K562 (cell line): ENCODE measurements at regions not wholly inside any gene's neighbourhood (a gene's known extent, or its start where the extent isn't known, plus 50 kb on each side); places are given as distances from the start of the nearest gene placed in this dataset.

Experiments used
- ATAC-seq: fragments of 200-7000 bp; cut with Tn5 transposase; 3 replicates; pipeline ENCODE4 v1.9.1; 2020; ENCODE audit warnings: moderate library complexity
- BruUV-seq: library from RNA; stranded (reverse); fragments of 400-500 nt; replicated peaks from 2 replicates; lab custom pipeline; 2021; lab: Mats Ljungman, UMichigan
- CTCF ChIA-PET: fragments of 300-600 bp; formaldehyde crosslinking; extraction: SDS; loops from one replicate; lab custom pipeline; 2021; ENCODE audit warnings: low intra/inter-chr PET ratio; lab: Yijun Ruan, JAX
- POLR2A ChIA-PET: fragments of 300-600, 350-650 bp; sonication (Branson Sonifier 250); formaldehyde crosslinking; extraction: SDS; loops from one replicate; lab custom pipeline; 2021; ENCODE audit warnings: antibody characterized with exemption, inconsistent platforms; lab: Yijun Ruan, JAX
- DNase-seq, 4 experiments: peaks; one replicate each; pipeline versions ENCODE4 v3.0.0 to v3.0.0-alpha.2; 2011 to 2018; ENCODE audit warnings: low spot score in 3 of 4, mixed read lengths in 3 of 4; ENCODE audit errors: extremely low read depth in 1 of 4
- FAIRE-seq: peaks from 2 replicates; lab custom pipeline; 2011; peaks lifted over from hg19 to GRCh38; lab: Jason Lieb, UNC
- H2AFZ ChIP-seq: 2 replicates; pipeline ENCODE4 v1.6.0; 2011; ENCODE audit warnings: low read depth, low read length, control low read depth, inconsistent platforms
- H3K27ac ChIP-seq: fragments of 200-600 bp; 3 replicates; pipeline ENCODE4 v1.8.0; 2011; ENCODE audit warnings: low read depth, mild to moderate bottlenecking, control low read depth, inconsistent platforms, low read length, moderate library complexity, mixed read lengths; ENCODE audit errors: extremely low read depth
- H3K27me3 ChIP-seq, 2 experiments: fragments of 300-600 bp in 1 of 2; 2 replicates in 1 of 2; 3 replicates in 1 of 2; pipeline versions ENCODE4 v1.6.0 to v1.8.0; 2011; ENCODE audit warnings: inconsistent platforms in 2 of 2, low read length in 2 of 2, mild to moderate bottlenecking in 1 of 2, mixed read lengths in 1 of 2, moderate library complexity in 1 of 2; ENCODE audit not compliant: control insufficient read depth in 2 of 2, insufficient read depth in 2 of 2
- H3K36me3 ChIP-seq: fragments of 300-600 bp; 3 replicates; pipeline ENCODE4 v1.8.0; 2011; ENCODE audit warnings: mild to moderate bottlenecking, low read length, inconsistent platforms; ENCODE audit not compliant: control insufficient read depth, insufficient read depth
- H3K4me1 ChIP-seq, 2 experiments: fragments of 200-600 bp in 1 of 2; replicated peaks in 1 of 2; 2 replicates in 1 of 2; 3 replicates in 1 of 2; pipeline versions ENCODE4 v1.5.1 to v1.8.0; 2011; ENCODE audit warnings: inconsistent platforms in 2 of 2, low read length in 2 of 2, mild to moderate bottlenecking in 1 of 2, mixed read lengths in 1 of 2, moderate library complexity in 1 of 2; ENCODE audit not compliant: control insufficient read depth in 2 of 2, insufficient read depth in 2 of 2
- H3K4me2 ChIP-seq: 2 replicates; pipeline ENCODE4 v1.6.1; 2011; ENCODE audit warnings: low read length, control low read depth, inconsistent platforms, mixed read lengths; ENCODE audit not compliant: insufficient read depth
- H3K4me3 ChIP-seq: fragments of 200-600 bp; sonication (generic), shearing (Covaris generic); 2 replicates; pipeline ENCODE4 v1.5.1; 2016; ENCODE audit warnings: control low read depth, inconsistent platforms
- H3K79me2 ChIP-seq: fragments of 200-600 bp; 3 replicates; pipeline ENCODE4 v1.8.0; 2011; ENCODE audit warnings: low read length, inconsistent platforms; ENCODE audit not compliant: control insufficient read depth, insufficient read depth
- H3K9ac ChIP-seq, 2 experiments: 2 replicates each; pipeline versions ENCODE4 v1.6.0 to v1.6.1; 2011; ENCODE audit warnings: low read depth in 2 of 2, low read length in 2 of 2, control low read depth in 1 of 2, inconsistent platforms in 1 of 2, mild to moderate bottlenecking in 1 of 2, mixed read lengths in 1 of 2; ENCODE audit not compliant: insufficient read depth in 1 of 2
- H3K9me1 ChIP-seq: one replicate; pipeline ENCODE4 v1.6.0; 2011; ENCODE audit warnings: inconsistent platforms, mild to moderate bottlenecking, low read length, moderate library complexity; ENCODE audit not compliant: control insufficient read depth, insufficient read depth
- H3K9me3 ChIP-seq: replicated peaks from 2 replicates; pipeline ENCODE4 v1.5.1; 2011; ENCODE audit warnings: low read depth, low read length, inconsistent platforms; ENCODE audit not compliant: control insufficient read depth, insufficient read depth
- H4K20me1 ChIP-seq: replicated peaks from 2 replicates; pipeline ENCODE4 v1.6.1; 2011; ENCODE audit warnings: low read length, inconsistent platforms, mixed read lengths; ENCODE audit not compliant: control insufficient read depth, insufficient read depth
- ARID2 ChIP-seq: fragments of 450-650 bp; IDR thresholded peaks from 2 replicates; pipeline ENCODE4 v1.6.1; 2017; ENCODE audit warnings: antibody characterized with exemption, mild to moderate bottlenecking
- CAMTA2 ChIP-seq: fragments of 250-450 bp; sonication (Bioruptor Pico); conservative IDR thresholded peaks from 2 replicates; pipeline ENCODE4 v1.5.1; 2022
- CHCHD3 ChIP-seq: fragments of 250-450 bp; sonication (Bioruptor Pico); IDR thresholded peaks from 2 replicates; pipeline ENCODE4 v2.1.2; 2022; ENCODE audit warnings: mild to moderate bottlenecking
- CLOCK ChIP-seq: fragments of 250-450 bp; sonication (Bioruptor Pico); IDR thresholded peaks from 2 replicates; pipeline ENCODE4 v1.4.0; 2020; ENCODE audit warnings: mild to moderate bottlenecking, moderate library complexity, borderline replicate concordance
- CXXC5 ChIP-seq: fragments of 250-450 bp; sonication (Bioruptor Pico); IDR thresholded peaks from 2 replicates; pipeline ENCODE4 v1.8.0; 2022; ENCODE audit warnings: inconsistent platforms, mild to moderate bottlenecking, moderate library complexity
- NEUROD1 ChIP-seq: fragments of 150-350 bp; IDR thresholded peaks from 2 replicates; pipeline ENCODE4 v1.6.1; 2014; ENCODE audit warnings: borderline replicate concordance, low read length, low read depth; ENCODE audit not compliant: partially characterized antibody
- RAD21 ChIP-seq, 2 experiments: fragments of 250-450 bp in 1 of 2; fragments of 450-650 bp in 1 of 2; sonication (Bioruptor Pico) in 1 of 2; formaldehyde crosslinking in 1 of 2; IDR thresholded peaks in 1 of 2; conservative IDR thresholded peaks in 1 of 2; 2 replicates each; pipeline versions ENCODE4 v1.4.0 to v1.8.0; 2020 to 2022; ENCODE audit warnings: mild to moderate bottlenecking in 2 of 2, moderate library complexity in 1 of 2
- REST ChIP-seq, 2 experiments: fragments of 450-650 bp; formaldehyde crosslinking in 1 of 2; IDR thresholded peaks; 2 replicates each; pipeline versions ENCODE4 v1.4.0 to v1.6.1; 2014 to 2020; ENCODE audit warnings: mild to moderate bottlenecking in 2 of 2, borderline replicate concordance in 1 of 2, low read depth in 1 of 2
- ZBTB7A ChIP-seq: IDR thresholded peaks from 2 replicates; pipeline ENCODE4 v1.6.1; 2011; ENCODE audit warnings: low read depth, mild to moderate bottlenecking, low read length, moderate library complexity, borderline replicate concordance; ENCODE audit not compliant: control insufficient read depth
- ZNF232 ChIP-seq: sonication (generic); formaldehyde crosslinking; IDR thresholded peaks from 2 replicates; pipeline ENCODE4 v1.8.0; 2022; ENCODE audit warnings: mild to moderate bottlenecking, missing genetic modification reagents
- ZNF717 ChIP-seq: fragments of 250-450 bp; sonication (Bioruptor Pico); IDR thresholded peaks from 2 replicates; pipeline ENCODE4 v1.5.0; 2021
- WGBS: fragments of 100-300 bp; shearing (Covaris generic); methylation state at CpG from one replicate; pipeline ENCODE4 v1.1.6; 2016; ENCODE audit warnings: low coverage, mixed read lengths; ENCODE audit not compliant: insufficient coverage; ENCODE audit errors: missing lambda C conversion rate; 5-methylcytosine and 5-hydroxymethylcytosine counted together
- in situ Hi-C: fragments of 300-500 bp; cut with MboI; formaldehyde crosslinking; loops from 4 replicates; pipeline ENCODE4 v1.15.0; 2018; ENCODE audit warnings: inconsistent platforms, mixed read lengths
- intact Hi-C: fragments of 100-400 bp; cut with micrococcal nuclease; formaldehyde crosslinking; loops from 2 replicates; pipeline ENCODE4 v1.14.2; 2022

- H3K36me3 ChIP-seq, result no peaks in the 10 kb centered on the region
- no peaks in the 10 kb centered on the region for H3K9me1 ChIP-seq
- TF ChIP-seq ZNF717 (CRISPR knock-in tag) (no peak), RAD21 (CRISPR knock-in tag; conservative IDR thresholded peaks at IDR 0.05 in 1 of 2, IDR thresholded peaks at IDR 0.05 in 1 of 2) (peak in 1 of 2 experiments; percentile 13; a peak in 1 of 4 replicates), CAMTA2 (CRISPR knock-in tag) (no peak), ZBTB7A (no peak), ARID2 (no peak), NEUROD1 (no peak), CXXC5 (CRISPR knock-in tag) (no peak), CLOCK (no peak), ZNF232 (CRISPR knock-in tag) (no peak), CHCHD3 (CRISPR knock-in tag) (no peak), REST (IDR thresholded peaks at IDR 0.05; ENCODE audit: borderline replicate concordance) (0 out of 2 replicates have a peak, but pooled peaks have one; percentile 8), REST (CRISPR knock-in tag; IDR thresholded peaks at IDR 0.05; ENCODE audit: low read depth) (no peak)
- peaks cover 11 to 63% of the 10 kb centered on the region in 2 experiments; a peak in 4 of 5 replicates for H3K27me3 ChIP-seq
- no peak overlapping the region for H3K4me2 ChIP-seq
- WGBS, result 0% methylated on average over 14 of the region's 16 CpGs
- ATAC-seq (no peak; the same call in 2 of the 3 replicates), FAIRE-seq (no peak), DNase-seq (no peak)
- H3K27ac ChIP-seq, result no peak overlapping the region
- no TSS peak for BruUV-seq
- intact Hi-C loops, result no loop called here
- in situ Hi-C loops, result no loop called here
- H3K4me1 ChIP-seq, result no peaks in the 10 kb centered on the region
- peaks cover 2% of the 10 kb centered on the region; the same call in 1 of the 2 replicates for H3K9me3 ChIP-seq
- peaks cover 10% of the 10 kb centered on the region for H4K20me1 ChIP-seq
- ChIA-PET POLR2A (interaction anchor here (0.8 kb wide), 1 partner anchor 217 kb away, joined by 3 read pairs; no protein-coding TSS in a partner anchor), CTCF (interaction anchor here (0.6 kb wide), 1 partner anchor 14 kb away, joined by 4 read pairs; no protein-coding TSS in a partner anchor)
- H3K79me2 ChIP-seq, result no peaks in the 10 kb centered on the region
- H3K9ac ChIP-seq, result no peak overlapping the region
- no peak overlapping the region for H2AFZ ChIP-seq
- no peak overlapping the region for H3K4me3 ChIP-seq
Measured at GRCh38 chr17:79414793-79415211, 196.0 kb downstream of the RBFOX3 start.
